SU-DHL-6 (cell line): ENCODE measurements at regions not wholly inside any gene's neighbourhood (a gene's known extent, or its start where the extent isn't known, plus 50 kb on each side); places are given as distances from the start of the nearest gene placed in this dataset.

Source experiments
- H2AFZ ChIP-seq: fragments of 200-600 bp; sonication (generic); 2 replicates; pipeline ENCODE4 v1.6.1; 2014; ENCODE audit warnings: low read depth, mild to moderate bottlenecking, moderate library complexity, mixed read lengths, antibody characterized with exemption, low read length; ENCODE audit not compliant: severe bottlenecking
- H3F3A ChIP-seq: fragments of 200-600 bp; shearing (Covaris generic); 2 replicates; pipeline ENCODE4 v1.6.0; 2016; ENCODE audit warnings: antibody characterized with exemption, mild to moderate bottlenecking; ENCODE audit not compliant: insufficient read depth
- H3K27ac ChIP-seq: fragments of 200-600 bp; sonication (generic); 2 replicates; pipeline ENCODE4 v1.5.1; 2016; ENCODE audit warnings: low read depth, mild to moderate bottlenecking, low read length, moderate library complexity, mixed read lengths
- H3K27me3 ChIP-seq: fragments of 200-600 bp; sonication (generic), shearing (Covaris generic); 2 replicates; pipeline ENCODE4 v1.6.0; 2014; ENCODE audit warnings: mild to moderate bottlenecking, low read length
- H3K36me3 ChIP-seq: fragments of 200-600 bp; sonication (generic); 2 replicates; pipeline ENCODE4 v1.6.1; 2014; ENCODE audit warnings: mild to moderate bottlenecking, low read length, mixed read lengths
- H3K4me2 ChIP-seq: fragments of 300-600, 200-600 bp; shearing (Covaris generic), sonication (generic); 2 replicates; pipeline ENCODE4 v1.6.0; 2014; ENCODE audit warnings: low read length, low read depth, mild to moderate bottlenecking; ENCODE audit not compliant: poor library complexity, severe bottlenecking
- H3K4me3 ChIP-seq: fragments of 200-600 bp; sonication (generic); 2 replicates; pipeline ENCODE4 v1.5.1; 2014; ENCODE audit warnings: antibody characterized with exemption, low read length, mild to moderate bottlenecking, mixed read lengths; ENCODE audit not compliant: insufficient read depth, poor library complexity, severe bottlenecking
- H3K79me2 ChIP-seq: fragments of 200-600 bp; sonication (generic); 2 replicates; pipeline ENCODE4 v1.6.1; 2014; ENCODE audit warnings: mild to moderate bottlenecking, low read length, moderate library complexity; ENCODE audit not compliant: insufficient read depth
- H3K9ac ChIP-seq: fragments of 200-600 bp; sonication (generic); 2 replicates; pipeline ENCODE4 v1.7.0; 2014; ENCODE audit warnings: mild to moderate bottlenecking, low read length
- H3K9me2 ChIP-seq: fragments of 200-600 bp; sonication (generic); replicated peaks from 2 replicates; pipeline ENCODE4 v1.6.1; 2014; ENCODE audit warnings: low read length; ENCODE audit not compliant: insufficient read depth
- H3K9me3 ChIP-seq: fragments of 200-600 bp; sonication (generic); 2 replicates; pipeline ENCODE4 v1.6.1; 2014; ENCODE audit warnings: low read length, mixed read lengths; ENCODE audit not compliant: insufficient read depth
- H4K20me1 ChIP-seq: fragments of 200-600 bp; sonication (generic); 2 replicates; pipeline ENCODE4 v1.6.1; 2014; ENCODE audit warnings: low read depth, mild to moderate bottlenecking, antibody characterized with exemption, low read length, moderate library complexity, mixed read lengths
- CTCF ChIP-seq: fragments of 200-600 bp; sonication (generic); IDR thresholded peaks from one replicate; pipeline ENCODE4 v1.5.1; 2017; ENCODE audit warnings: antibody characterized with exemption, mild to moderate bottlenecking, low read length, moderate library complexity; ENCODE audit not compliant: insufficient read depth, poor library complexity, severe bottlenecking
- EZH2phosphoT487 ChIP-seq: fragments of 200-600 bp; sonication (generic), shearing (Covaris generic); conservative IDR thresholded peaks from 2 replicates; pipeline ENCODE4 v1.6.1; 2018; ENCODE audit warnings: mild to moderate bottlenecking, antibody characterized with exemption, low read length, moderate library complexity, mixed read lengths

- H3K27me3 ChIP-seq, result no peaks in the 10 kb centered on the region
- no peaks in the 10 kb centered on the region for H3F3A ChIP-seq
Measured at GRCh38 chr1:196102826-196103225, 505.4 kb downstream of the KCNT2 start.

GRCh38 chr1:196098000-196098399 lies 510.2 kb downstream of the KCNT2 start:
- TF ChIP-seq EZH2phosphoT487 (no peak), CTCF (no peak)
- no peaks in the 10 kb centered on the region for H3F3A ChIP-seq
- H2AFZ ChIP-seq, result no peak overlapping the region
- H4K20me1 ChIP-seq, result no peaks in the 10 kb centered on the region
- H3K36me3 ChIP-seq, result no peaks in the 10 kb centered on the region
- no peak overlapping the region for H3K27ac ChIP-seq
- no peaks in the 10 kb centered on the region for H3K79me2 ChIP-seq
- H3K4me3 ChIP-seq, result no peak overlapping the region
- H3K9me2 ChIP-seq, result no peaks in the 10 kb centered on the region
- no peak overlapping the region for H3K9ac ChIP-seq
- peaks cover 20% of the 10 kb centered on the region; the same call in 1 of the 2 replicates for H3K9me3 ChIP-seq
- H3K4me2 ChIP-seq, result no peak overlapping the region
- no peaks in the 10 kb centered on the region for H3K27me3 ChIP-seq

More at GRCh38 chr1:196102826-196103225, 505.4 kb downstream of the KCNT2 start:
- Histone ChIP-seq H3K9me2 (no peaks in the 10 kb centered on the region), H3K9ac (no peak overlapping the region), H3K4me3 (no peak overlapping the region), H3K79me2 (no peaks in the 10 kb centered on the region), H2AFZ (no peak overlapping the region), H4K20me1 (no peaks in the 10 kb centered on the region), H3K9me3 (peaks cover 30% of the 10 kb centered on the region; the same call in 1 of the 2 replicates), H3K4me2 (no peak overlapping the region), H3K36me3 (no peaks in the 10 kb centered on the region), H3K27ac (no peak overlapping the region)
- TF ChIP-seq EZH2phosphoT487 (no peak), CTCF (no peak)

DNA sequence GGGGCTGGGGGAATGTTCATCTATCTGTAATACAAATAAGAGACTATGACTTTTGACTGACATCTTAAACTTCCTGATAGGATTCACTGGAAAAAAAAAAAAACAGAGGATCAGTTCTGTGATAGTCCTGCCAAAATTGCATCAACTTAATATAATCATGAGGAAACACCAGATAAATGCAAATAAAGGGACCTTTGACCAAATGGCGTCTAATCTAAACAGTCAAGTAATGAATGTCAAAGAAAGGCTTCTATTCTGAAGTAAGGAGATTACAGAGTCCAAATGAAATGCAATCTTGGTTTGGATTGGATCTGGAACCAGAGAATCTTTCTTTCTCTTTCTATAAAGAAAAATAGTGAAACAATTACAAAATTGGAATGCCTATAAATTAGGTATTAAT lies 513.4 kb downstream of the KCNT2 start:
- Histone ChIP-seq H3K9me3 (no peaks in the 10 kb centered on the region), H3K4me2 (no peak overlapping the region), H3K9me2 (no peaks in the 10 kb centered on the region), H3K36me3 (no peaks in the 10 kb centered on the region), H3F3A (no peaks in the 10 kb centered on the region), H3K27ac (no peak overlapping the region), H2AFZ (no peak overlapping the region), H3K27me3 (no peaks in the 10 kb centered on the region), H3K4me3 (no peak overlapping the region), H4K20me1 (no peaks in the 10 kb centered on the region), H3K9ac (no peak overlapping the region), H3K79me2 (no peaks in the 10 kb centered on the region)
- TF ChIP-seq EZH2phosphoT487 (no peak), CTCF (no peak)
